H1 (cell line): ENCODE measurements at regions not wholly inside any gene's neighbourhood (a gene's known extent, or its start where the extent isn't known, plus 50 kb on each side); places are given as distances from the start of the nearest gene placed in this dataset.

Experiments used
- SRF ChIP-seq: IDR thresholded peaks from 2 replicates; pipeline ENCODE4 v1.6.1; 2011; ENCODE audit warnings: mild to moderate bottlenecking, low read depth, low read length, moderate library complexity

- no peak for TF ChIP-seq SRF
These were observed 123.7 kb upstream of the KCNIP4 start (continued) for GRCh38 chr4:22072240-22072639.
